ENCODE measurements at regions not wholly inside any gene's neighbourhood (a gene's known extent, or its start where the extent isn't known, plus 50 kb on each side); places are given as distances from the start of the nearest gene placed in this dataset.

GRCh38 chr4:187235456-187236170 is 512.0 kb upstream of the FAT1 start:
- Histone ChIP-seq H3K36me3 (no peaks in the 10 kb centered on the region), H3K9me3 (replicated peaks) (no peaks in the 10 kb centered on the region), H3K4me3 (no peak overlapping the region), H3K27ac (no peak overlapping the region), H3K4me1 (no peaks in the 10 kb centered on the region), H3K27me3 (no peaks in the 10 kb centered on the region)
- no peak for DNase-seq

- H3K27me3 ChIP-seq = no peaks in the 10 kb centered on the region
- H3K36me3 ChIP-seq = no peaks in the 10 kb centered on the region
- no peak overlapping the region for H3K27ac ChIP-seq
- H3K4me1 ChIP-seq = no peaks in the 10 kb centered on the region
- no peak overlapping the region for H3K4me3 ChIP-seq
- H3K9me3 ChIP-seq (replicated peaks) = no peaks in the 10 kb centered on the region
- DNase-seq = no peak
Observed at GRCh38 chr4:187236209-187236890, 512.7 kb upstream of the FAT1 start.

- Histone ChIP-seq H3K4me3 (no peak overlapping the region), H3K36me3 (no peaks in the 10 kb centered on the region), H3K9me3 (replicated peaks) (no peaks in the 10 kb centered on the region), H3K27ac (no peak overlapping the region), H3K4me1 (no peaks in the 10 kb centered on the region), H3K27me3 (no peaks in the 10 kb centered on the region)
- DNase-seq = no peak
Observed at GRCh38 chr4:187238646-187239045, 515.0 kb upstream of the FAT1 start.

- Histone ChIP-seq H3K27ac (no peak overlapping the region), H3K4me3 (no peak overlapping the region), H3K4me1 (no peaks in the 10 kb centered on the region), H3K9me3 (replicated peaks) (no peaks in the 10 kb centered on the region), H3K36me3 (no peaks in the 10 kb centered on the region), H3K27me3 (no peaks in the 10 kb centered on the region)
- no peak for DNase-seq
Observed at GRCh38 chr4:187251896-187252295, 528.2 kb upstream of the FAT1 start.

GRCh38 chr4:187256897-187257296 is 533.2 kb upstream of the FAT1 start:
- Histone ChIP-seq H3K27ac (no peak overlapping the region), H3K9me3 (replicated peaks) (no peaks in the 10 kb centered on the region), H3K4me3 (no peak overlapping the region), H3K36me3 (no peaks in the 10 kb centered on the region), H3K4me1 (no peaks in the 10 kb centered on the region), H3K27me3 (no peaks in the 10 kb centered on the region)
- DNase-seq = no peak

- Histone ChIP-seq H3K27ac (no peak overlapping the region), H3K36me3 (no peaks in the 10 kb centered on the region), H3K4me1 (no peaks in the 10 kb centered on the region), H3K4me3 (no peak overlapping the region), H3K27me3 (no peaks in the 10 kb centered on the region), H3K9me3 (replicated peaks) (no peaks in the 10 kb centered on the region)
- DNase-seq = no peak
Observed at GRCh38 chr4:187258651-187259401, 535.2 kb upstream of the FAT1 start.

GRCh38 chr4:187268940-187269339 is 545.3 kb upstream of the FAT1 start:
- DNase-seq = no peak
- Histone ChIP-seq H3K9me3 (replicated peaks) (no peaks in the 10 kb centered on the region), H3K36me3 (no peaks in the 10 kb centered on the region), H3K4me3 (no peak overlapping the region), H3K27me3 (no peaks in the 10 kb centered on the region), H3K27ac (no peak overlapping the region), H3K4me1 (no peaks in the 10 kb centered on the region)

- DNase-seq = no peak
- no peaks in the 10 kb centered on the region for H3K9me3 ChIP-seq (replicated peaks)
- no peaks in the 10 kb centered on the region for H3K36me3 ChIP-seq
- H3K4me3 ChIP-seq = no peak overlapping the region
- H3K4me1 ChIP-seq = no peaks in the 10 kb centered on the region
- H3K27ac ChIP-seq = no peak overlapping the region
- H3K27me3 ChIP-seq = no peaks in the 10 kb centered on the region
Observed at GRCh38 chr4:187270154-187270553, 546.5 kb upstream of the FAT1 start.

GRCh38 chr4:187271848-187272247 is 548.2 kb upstream of the FAT1 start:
- Histone ChIP-seq H3K9me3 (replicated peaks) (no peaks in the 10 kb centered on the region), H3K4me1 (no peaks in the 10 kb centered on the region), H3K27ac (no peak overlapping the region), H3K36me3 (no peaks in the 10 kb centered on the region), H3K27me3 (no peaks in the 10 kb centered on the region), H3K4me3 (no peak overlapping the region)
- no peak for DNase-seq

GRCh38 chr4:187274153-187274552 is 550.5 kb upstream of the FAT1 start:
- H3K27me3 ChIP-seq = no peaks in the 10 kb centered on the region
- no peaks in the 10 kb centered on the region for H3K36me3 ChIP-seq
- H3K9me3 ChIP-seq (replicated peaks) = no peaks in the 10 kb centered on the region
- no peak overlapping the region for H3K4me3 ChIP-seq
- no peaks in the 10 kb centered on the region for H3K4me1 ChIP-seq
- no peak for DNase-seq
- H3K27ac ChIP-seq = no peak overlapping the region

GRCh38 chr4:187276736-187277408 is 553.2 kb upstream of the FAT1 start:
- H3K27me3 ChIP-seq = no peaks in the 10 kb centered on the region
- no peaks in the 10 kb centered on the region for H3K9me3 ChIP-seq (replicated peaks)
- H3K4me3 ChIP-seq = no peak overlapping the region
- H3K4me1 ChIP-seq = no peaks in the 10 kb centered on the region
- DNase-seq = no peak
- H3K36me3 ChIP-seq = no peaks in the 10 kb centered on the region
- no peak overlapping the region for H3K27ac ChIP-seq

GRCh38 chr4:187283201-187283955 is 559.7 kb upstream of the FAT1 start:
- no peaks in the 10 kb centered on the region for H3K27me3 ChIP-seq
- H3K36me3 ChIP-seq = no peaks in the 10 kb centered on the region
- H3K9me3 ChIP-seq (replicated peaks) = no peaks in the 10 kb centered on the region
- H3K4me1 ChIP-seq = peaks cover 7% of the 10 kb centered on the region; the same call in 1 of the 2 replicates
- H3K27ac ChIP-seq = peak overlapping the region; percentile 72
- peak overlapping the region; percentile 43 for H3K4me3 ChIP-seq
- peak; percentile 37 to 67 for DNase-seq

GRCh38 chr4:187286525-187286924 is 562.9 kb upstream of the FAT1 start:
- Histone ChIP-seq H3K27ac (no peak overlapping the region), H3K4me1 (peaks cover 7% of the 10 kb centered on the region; the same call in 1 of the 2 replicates), H3K36me3 (no peaks in the 10 kb centered on the region), H3K4me3 (no peak overlapping the region), H3K27me3 (no peaks in the 10 kb centered on the region), H3K9me3 (replicated peaks) (no peaks in the 10 kb centered on the region)
- no peak for DNase-seq

- DNase-seq = no peak
- H3K4me1 ChIP-seq = no peaks in the 10 kb centered on the region
- no peak overlapping the region for H3K27ac ChIP-seq
- H3K9me3 ChIP-seq (replicated peaks) = no peaks in the 10 kb centered on the region
- no peak overlapping the region for H3K4me3 ChIP-seq
- no peaks in the 10 kb centered on the region for H3K36me3 ChIP-seq
- H3K27me3 ChIP-seq = no peaks in the 10 kb centered on the region
Observed at GRCh38 chr4:187289371-187289770, 565.7 kb upstream of the FAT1 start.
